ENCODE measurements at regions not wholly inside any gene's neighbourhood (a gene's known extent, or its start where the extent isn't known, plus 50 kb on each side); places are given as distances from the start of the nearest gene placed in this dataset.

DNA sequence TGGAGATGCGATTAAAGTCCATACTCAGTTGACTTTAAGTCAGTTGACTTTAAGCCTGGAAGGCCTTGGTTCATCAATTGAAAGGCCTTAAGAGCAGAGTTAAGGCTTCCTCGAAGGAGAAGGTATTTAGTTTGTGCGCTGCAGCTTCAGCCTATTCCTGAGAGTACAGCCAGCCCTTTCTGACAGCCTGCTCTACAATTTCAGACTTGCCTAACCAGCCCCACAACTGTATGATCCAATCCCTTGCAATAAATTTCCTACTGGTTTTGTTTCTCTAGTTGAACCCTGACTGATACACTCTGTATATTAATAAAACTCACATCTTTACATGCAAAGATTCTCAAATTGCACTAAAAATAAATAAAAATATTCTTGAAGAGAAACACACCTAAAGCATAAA, 66.1 kb upstream of the RORA start:
- TF ChIP-seq, protein P1, sequence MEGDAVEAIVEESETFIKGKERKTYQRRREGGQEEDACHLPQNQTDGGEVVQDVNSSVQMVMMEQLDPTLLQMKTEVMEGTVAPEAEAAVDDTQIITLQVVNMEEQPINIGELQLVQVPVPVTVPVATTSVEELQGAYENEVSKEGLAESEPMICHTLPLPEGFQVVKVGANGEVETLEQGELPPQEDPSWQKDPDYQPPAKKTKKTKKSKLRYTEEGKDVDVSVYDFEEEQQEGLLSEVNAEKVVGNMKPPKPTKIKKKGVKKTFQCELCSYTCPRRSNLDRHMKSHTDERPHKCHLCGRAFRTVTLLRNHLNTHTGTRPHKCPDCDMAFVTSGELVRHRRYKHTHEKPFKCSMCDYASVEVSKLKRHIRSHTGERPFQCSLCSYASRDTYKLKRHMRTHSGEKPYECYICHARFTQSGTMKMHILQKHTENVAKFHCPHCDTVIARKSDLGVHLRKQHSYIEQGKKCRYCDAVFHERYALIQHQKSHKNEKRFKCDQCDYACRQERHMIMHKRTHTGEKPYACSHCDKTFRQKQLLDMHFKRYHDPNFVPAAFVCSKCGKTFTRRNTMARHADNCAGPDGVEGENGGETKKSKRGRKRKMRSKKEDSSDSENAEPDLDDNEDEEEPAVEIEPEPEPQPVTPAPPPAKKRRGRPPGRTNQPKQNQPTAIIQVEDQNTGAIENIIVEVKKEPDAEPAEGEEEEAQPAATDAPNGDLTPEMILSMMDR (IDR thresholded peaks at IDR 0.05): no peak
- TF ChIP-seq POLR2A (IDR thresholded peaks at IDR 0.05) (no peak), EP300 (IDR thresholded peaks at IDR 0.05) (no peak)

Data from tibial nerve (tissue), 4 donors.